Activated T-cell treated with anti-CD3 and anti-CD28 coated beads for 48 hours (primary cell): ENCODE measurements at regions not wholly inside any gene's neighbourhood (a gene's known extent, or its start where the extent isn't known, plus 50 kb on each side); places are given as distances from the start of the nearest gene placed in this dataset.
A peak's percentile ranks its signal among the peaks of the same experiment; 100 is the strongest.

Experiments
- DNase-seq: peaks from one replicate; pipeline ENCODE4 v3.0.0-alpha.2; 2020; ENCODE audit warnings: low read depth

- DNase-seq, result no peak
These were observed 269.3 kb downstream of the POU4F1 start for GRCh38 chr13:78334059-78334458.

DNA sequence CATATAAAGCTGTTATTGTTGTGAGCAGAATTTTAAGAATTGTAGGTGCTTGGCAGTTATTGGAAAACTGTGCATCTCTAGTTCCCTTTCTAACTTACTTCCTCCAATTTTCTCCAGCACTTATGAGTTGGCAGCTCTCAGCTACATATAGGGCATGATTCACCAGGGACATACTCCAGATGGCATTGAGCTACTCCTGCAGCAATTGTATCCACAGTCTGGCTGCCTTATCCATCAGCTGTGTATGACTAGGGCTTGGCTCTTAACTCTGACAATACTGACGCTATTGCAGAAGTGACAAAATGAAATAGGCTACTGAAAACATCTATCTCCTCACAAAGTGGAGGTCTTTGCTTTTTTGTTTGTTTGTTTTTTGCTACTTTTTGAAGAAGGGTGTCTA lies 276.7 kb downstream of the POU4F1 start:
- no peak for DNase-seq

GRCh38 chr13:78325585-78325984 lies 277.8 kb downstream of the POU4F1 start:
- DNase-seq, result no peak

DNA sequence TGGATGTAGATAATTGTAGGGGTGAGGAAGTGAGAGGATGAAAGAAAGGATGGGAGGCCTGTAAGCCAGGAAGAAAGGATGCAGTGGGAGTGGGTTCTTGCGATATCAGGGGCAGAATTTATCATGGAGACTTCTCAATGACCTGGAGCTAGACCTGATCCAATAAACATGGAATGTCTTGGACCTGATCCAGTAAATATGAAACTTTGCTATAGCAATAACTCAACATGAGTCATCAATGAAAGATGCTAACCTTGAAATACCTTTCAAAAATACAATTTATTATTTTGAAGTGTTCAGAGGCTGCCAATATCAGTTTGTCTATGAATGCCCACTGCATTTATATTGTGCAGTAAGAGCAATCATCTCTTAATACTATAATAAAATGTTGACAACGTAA lies 279.5 kb downstream of the POU4F1 start:
- no peak for DNase-seq

DNA sequence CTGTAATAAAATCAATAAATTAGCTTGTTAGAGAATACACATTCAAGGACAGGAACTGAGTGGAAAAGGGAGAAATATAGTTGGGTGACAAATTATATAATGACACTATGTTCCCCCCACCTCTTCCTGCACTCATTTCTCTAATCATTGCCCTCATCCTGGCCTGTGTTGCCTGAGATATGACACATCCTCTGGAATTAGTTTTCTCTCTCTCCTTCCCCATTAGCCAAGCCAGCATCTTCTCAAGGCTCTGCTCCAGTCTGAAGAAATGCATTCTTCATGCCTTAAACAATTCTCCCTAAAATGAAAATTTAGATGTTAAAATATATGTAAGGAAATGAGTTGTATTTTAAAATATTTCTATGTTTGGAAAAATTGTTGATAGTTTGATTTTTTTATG lies 280.3 kb downstream of the POU4F1 start:
- no peak for DNase-seq

- no peak for DNase-seq
These were observed 284.2 kb downstream of the POU4F1 start for GRCh38 chr13:78319101-78319627.

GRCh38 chr13:78317030-78317429 lies 286.3 kb downstream of the POU4F1 start:
- no peak for DNase-seq

- no peak for DNase-seq
These were observed 293.7 kb downstream of the POU4F1 start for GRCh38 chr13:78309497-78310180.

DNA sequence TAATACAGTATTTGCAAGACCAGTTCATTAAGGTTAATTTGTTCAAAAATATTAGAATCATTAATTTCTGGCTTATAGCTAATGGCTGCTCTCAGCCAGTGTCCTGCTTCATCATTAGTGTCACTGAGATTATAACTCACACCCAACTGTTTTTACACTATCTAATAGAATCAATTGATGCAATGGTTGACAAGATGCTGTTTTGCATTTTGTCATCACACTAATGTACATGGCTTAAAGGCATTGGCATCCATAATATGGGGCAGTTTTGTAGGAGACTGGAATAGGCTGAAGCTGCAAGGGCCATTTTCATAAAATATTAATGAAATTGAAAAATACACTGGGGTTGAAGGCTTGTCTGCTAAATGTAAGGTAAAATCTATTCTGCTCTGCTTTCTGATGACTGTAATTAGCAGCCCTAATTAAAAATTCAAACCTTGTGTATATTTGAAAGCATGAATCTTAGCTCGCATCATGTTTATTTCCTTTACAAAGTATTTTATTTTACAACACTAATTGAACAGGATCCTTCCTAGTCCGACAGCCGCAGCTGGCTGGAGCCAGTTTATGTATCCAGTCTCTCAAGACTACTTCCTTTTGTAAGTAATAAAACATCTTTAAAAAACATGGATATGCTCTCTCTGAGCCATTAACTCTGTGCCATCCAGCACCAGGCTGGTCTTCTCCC lies 296.7 kb downstream of the POU4F1 start:
- no peak for DNase-seq

DNA sequence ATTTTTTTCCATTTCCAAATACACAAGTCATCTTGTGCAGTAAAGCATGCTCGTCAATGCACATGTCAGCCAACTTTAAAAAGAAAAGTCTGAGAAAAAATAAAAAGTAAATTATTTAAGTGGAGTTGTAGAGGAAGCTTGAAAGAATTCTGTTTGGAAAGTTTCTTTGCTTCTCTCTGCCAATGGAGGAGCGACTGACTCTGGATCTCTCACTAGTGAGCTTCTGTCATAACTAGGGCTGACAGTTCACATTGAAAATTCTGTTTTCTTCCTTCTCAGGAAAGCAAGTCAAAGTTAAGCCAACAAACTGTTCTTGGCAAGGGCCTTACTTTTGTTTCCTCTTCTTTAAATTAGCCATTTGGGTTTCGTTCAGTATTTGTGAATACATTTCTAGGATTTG lies 298.2 kb downstream of the POU4F1 start:
- no peak for DNase-seq

- no peak for DNase-seq
These were observed 303.3 kb downstream of the POU4F1 start for GRCh38 chr13:78299832-78300623.

GRCh38 chr13:78298657-78299056 lies 304.7 kb downstream of the POU4F1 start:
- DNase-seq, result no peak

GRCh38 chr13:78286748-78287147 lies 316.6 kb downstream of the POU4F1 start:
- no peak for DNase-seq

- DNase-seq, result no peak
These were observed 338.3 kb downstream of the POU4F1 start for GRCh38 chr13:78265098-78265497.

- no peak for DNase-seq
These were observed 339.7 kb upstream of the EDNRB start for GRCh38 chr13:78258304-78258703.

GRCh38 chr13:78256484-78256883 lies 337.9 kb upstream of the EDNRB start:
- DNase-seq, result no peak

DNA sequence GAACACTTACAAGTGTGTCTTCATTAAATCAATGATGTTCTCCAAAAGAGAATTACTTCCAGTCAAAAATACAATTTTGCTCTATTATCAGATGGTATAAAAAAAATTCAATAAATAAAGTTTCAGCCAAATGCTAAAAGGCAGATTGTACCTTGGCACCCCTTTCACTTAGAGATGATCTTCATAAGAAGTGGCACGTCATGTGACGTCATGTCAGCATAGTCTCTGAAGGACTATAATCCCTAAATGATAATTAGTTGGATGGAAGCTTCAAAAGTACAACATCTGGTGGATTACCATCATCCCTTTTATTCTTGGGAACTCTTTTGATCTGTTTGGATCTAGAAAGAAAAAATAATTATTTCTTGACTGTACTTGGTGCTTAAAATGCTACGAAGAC lies 335.5 kb upstream of the EDNRB start:
- no peak for DNase-seq

- no peak for DNase-seq
These were observed 328.7 kb upstream of the EDNRB start for GRCh38 chr13:78247362-78247761.

- DNase-seq, result peak; percentile 10
These were observed 322.8 kb upstream of the EDNRB start for GRCh38 chr13:78241278-78241919.

GRCh38 chr13:78239714-78240113 lies 321.1 kb upstream of the EDNRB start:
- DNase-seq, result no peak

- no peak for DNase-seq
These were observed 320.3 kb upstream of the EDNRB start for GRCh38 chr13:78238911-78239310.

- DNase-seq, result no peak
These were observed 310.3 kb upstream of the EDNRB start for GRCh38 chr13:78228940-78229339.
